Panc1 (cell line): ENCODE measurements at regions not wholly inside any gene's neighbourhood (a gene's known extent, or its start where the extent isn't known, plus 50 kb on each side); places are given as distances from the start of the nearest gene placed in this dataset.

Experiments
- CTCF ChIP-seq: fragments of 450-650 bp; IDR thresholded peaks from 2 replicates; pipeline ENCODE4 v1.5.1; 2017; ENCODE audit warnings: mild to moderate bottlenecking
- POLR2AphosphoS5 ChIP-seq: IDR thresholded peaks from 2 replicates; pipeline ENCODE4 v1.6.1; 2012; ENCODE audit warnings: mild to moderate bottlenecking, low read depth, low read length, moderate library complexity
- REST ChIP-seq, 2 experiments: IDR thresholded peaks; 2 replicates each; pipeline ENCODE4 v1.6.1; 2011 to 2012; ENCODE audit warnings: low read depth in 2 of 2, control low read depth in 1 of 2, low read length in 1 of 2, mild to moderate bottlenecking in 1 of 2, moderate library complexity in 1 of 2; ENCODE audit not compliant: insufficient read depth in 1 of 2

GRCh38 chr3:144045766-144046165 is 74.1 kb downstream of the DIPK2A start:
- TF ChIP-seq REST (IDR thresholded peaks at IDR 0.05; ENCODE audit: insufficient read depth in 1 of 2, low read depth in 2 of 2, low read length in 1 of 2) (no peak), CTCF (no peak), POLR2AphosphoS5 (no peak)
